Dermis blood vessel endothelial cell (primary cell): ENCODE measurements at regions not wholly inside any gene's neighbourhood (a gene's known extent, or its start where the extent isn't known, plus 50 kb on each side); places are given as distances from the start of the nearest gene placed in this dataset.
"Not testable (repeated sequence)": the region's sequence is repeated elsewhere in the genome, so short reads cannot be mapped to it uniquely, and the experiment has no call there.

Experiments used
- DNase-seq: peaks from one replicate; pipeline ENCODE4 v3.0.0; 2010

DNA sequence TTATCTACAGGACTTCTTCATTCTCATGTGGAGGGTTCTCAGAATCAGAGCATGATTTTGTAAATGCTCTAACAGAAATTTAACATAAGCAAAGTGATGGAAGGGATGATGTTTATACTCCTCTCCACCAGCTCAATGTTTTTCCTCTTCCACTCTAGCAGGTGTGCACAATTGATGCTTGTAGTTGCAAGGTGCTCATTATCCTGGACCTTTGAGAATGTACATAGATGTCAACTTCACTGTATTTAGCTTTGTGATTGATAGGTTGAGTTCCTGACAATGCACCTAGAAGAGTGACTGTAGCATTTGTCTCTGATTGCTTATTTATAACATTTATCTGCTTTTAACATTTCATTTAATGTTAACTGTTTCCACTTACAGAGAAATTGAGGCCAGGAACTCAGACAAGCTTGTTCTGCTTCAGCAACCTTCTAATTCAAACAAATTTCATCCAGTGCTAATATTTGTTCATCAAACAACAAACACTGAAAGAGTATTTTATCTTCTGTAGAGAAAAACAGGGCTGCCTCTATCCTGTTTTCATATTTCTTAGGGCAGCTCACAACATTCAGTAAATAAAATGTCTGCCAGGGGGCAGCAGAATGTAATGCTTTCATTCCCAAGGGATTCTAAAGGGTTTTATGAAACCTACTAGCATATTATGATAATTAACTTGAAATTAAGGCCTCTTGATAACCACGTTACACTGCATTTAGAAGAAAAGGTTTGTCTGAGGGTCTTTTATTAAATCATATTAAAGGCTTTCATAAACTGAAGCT, 127.9 kb upstream of the NOL4 start:
- peak; percentile 20 for DNase-seq

DNA sequence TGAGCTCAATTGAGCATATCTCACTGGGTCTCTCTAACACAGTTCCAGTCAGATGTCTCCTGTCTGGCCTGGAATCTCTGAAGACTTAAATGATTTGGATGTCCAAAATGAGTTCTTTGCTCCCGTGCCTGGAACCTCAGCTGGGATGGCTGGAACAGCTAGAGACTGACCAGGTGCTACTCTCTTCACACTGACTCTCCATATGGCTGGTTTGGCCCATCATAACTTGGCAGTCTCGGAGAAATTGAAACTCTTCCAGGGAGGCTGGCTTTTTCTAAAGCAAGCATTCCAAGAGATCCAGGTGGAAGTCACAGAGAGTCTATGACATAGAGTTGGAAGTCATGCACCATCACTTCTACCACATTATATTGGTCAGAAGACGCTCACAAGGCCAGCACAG, 129.6 kb upstream of the NOL4 start:
- no peak for DNase-seq

DNA sequence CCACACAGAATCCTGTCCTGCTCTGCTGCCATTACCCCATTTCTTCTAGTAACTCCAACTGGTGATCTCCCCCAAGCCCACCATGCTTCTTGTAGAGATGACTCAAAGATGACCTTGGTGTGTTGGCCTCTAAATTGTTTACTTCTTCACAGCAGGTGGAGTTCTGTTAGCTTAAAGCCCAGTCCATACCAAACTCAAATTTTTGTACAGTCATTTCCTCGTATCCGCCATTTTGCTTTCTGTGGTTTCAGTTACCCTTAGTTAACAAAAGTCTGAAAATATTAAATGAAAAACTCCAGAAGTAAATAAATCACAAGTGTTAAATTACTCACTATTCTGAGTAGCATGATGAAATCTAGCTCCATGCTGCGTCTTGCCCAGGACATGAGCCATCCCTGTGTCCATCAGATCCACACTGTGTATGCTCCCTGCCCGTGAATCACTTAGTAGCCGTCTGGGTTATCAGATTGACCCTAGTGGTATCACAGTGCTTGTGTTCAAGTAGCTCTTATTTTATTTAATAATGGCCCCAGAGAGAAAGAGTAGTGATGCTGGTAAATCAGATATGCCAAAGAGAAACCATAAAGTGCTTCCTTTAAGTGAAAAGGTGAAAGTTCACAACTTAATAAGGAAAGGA, 133.3 kb upstream of the NOL4 start:
- no peak for DNase-seq

DNA sequence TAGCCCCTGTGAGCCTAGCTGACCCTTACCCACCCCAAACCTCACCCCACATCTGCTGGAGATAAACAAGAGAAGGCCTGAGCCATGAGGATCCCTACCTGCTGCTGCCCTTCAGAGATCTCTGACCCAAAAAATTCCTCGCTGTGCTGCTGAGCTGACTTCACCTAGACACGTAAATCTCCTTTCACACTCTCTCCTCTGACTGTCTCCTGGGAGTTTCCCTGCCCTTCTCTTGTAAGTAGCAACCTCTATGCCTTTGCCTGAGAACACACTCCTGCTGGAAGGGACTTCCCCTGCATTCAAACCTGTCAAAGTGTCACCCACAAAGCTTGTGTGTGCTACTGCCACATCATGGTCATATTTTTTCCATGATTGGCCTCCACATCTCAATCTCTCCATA, 134.2 kb upstream of the NOL4 start:
- no peak for DNase-seq

GRCh38 chr18:34364699-34365098, 140.0 kb upstream of the NOL4 start:
- no peak for DNase-seq

- no peak for DNase-seq
Observed at GRCh38 chr18:34370704-34371395, 146.1 kb upstream of the NOL4 start.

DNA sequence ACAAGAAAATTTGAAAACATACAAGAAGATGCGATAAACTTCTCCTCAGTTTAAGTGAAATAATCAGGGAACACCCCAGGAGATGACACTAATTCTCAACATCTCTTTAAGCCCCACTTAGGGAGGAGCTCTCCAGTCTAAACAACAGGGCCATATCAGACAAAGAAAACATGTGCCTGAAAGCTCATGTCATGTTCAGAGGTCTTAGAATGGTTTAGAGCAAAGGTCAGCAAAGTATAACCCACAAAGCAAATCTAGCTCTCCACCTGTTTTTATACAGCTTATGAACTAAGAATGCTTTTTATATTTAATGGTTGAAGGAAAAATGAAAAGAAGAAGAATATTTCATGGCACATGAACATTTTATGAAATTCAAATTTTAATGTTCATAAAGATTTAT, 155.6 kb upstream of the NOL4 start:
- no peak for DNase-seq

- no peak for DNase-seq
Observed at GRCh38 chr18:34385311-34385710, 160.6 kb upstream of the NOL4 start.

DNA sequence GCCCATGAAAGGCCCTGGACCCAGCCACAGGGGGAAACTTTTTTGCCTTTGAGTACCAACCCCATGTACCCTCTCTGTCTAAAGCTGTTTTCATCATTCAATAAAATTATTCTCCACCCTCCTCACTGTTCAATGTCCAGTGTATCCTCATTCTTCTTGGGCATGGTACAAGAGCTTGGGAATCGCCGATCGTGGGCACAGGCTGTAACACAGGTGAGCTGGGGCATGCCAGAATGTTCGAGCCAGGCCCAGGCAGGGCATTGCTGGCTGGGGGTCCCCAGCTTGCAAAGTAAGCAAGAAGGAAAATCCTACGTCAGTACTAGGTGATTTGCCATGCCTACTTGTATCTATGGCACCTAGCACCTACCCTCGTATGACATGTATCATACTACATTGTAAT, 162.1 kb upstream of the NOL4 start:
- DNase-seq, result no peak

DNA sequence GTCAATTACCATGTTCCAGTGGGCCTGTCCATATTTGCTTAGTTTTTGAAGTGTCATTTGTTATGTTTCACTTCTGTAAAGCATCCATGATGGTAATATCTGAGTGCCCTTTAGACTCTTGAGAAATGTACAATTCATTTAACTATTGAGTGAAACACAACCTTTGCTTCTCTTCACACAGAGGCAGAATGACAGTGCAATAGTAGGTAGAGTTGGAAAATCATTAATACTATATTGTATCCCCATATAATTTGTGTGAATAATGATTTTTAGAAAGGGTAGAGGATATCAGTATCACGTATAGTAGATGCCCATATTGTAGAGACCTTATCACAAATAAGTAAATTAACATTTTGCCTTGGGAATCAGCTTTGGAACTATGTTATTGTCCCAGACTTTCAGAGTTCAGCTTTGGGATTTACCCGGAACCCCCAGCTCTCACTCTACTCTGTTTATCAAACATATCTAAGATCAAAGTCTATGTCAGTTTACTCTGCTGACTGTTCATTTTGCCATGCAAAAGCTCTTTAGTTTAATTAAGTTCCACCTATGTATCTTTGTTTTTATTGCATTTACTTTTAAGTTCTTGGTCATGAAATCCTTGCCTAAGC, 172.7 kb upstream of the NOL4 start:
- DNase-seq, result no peak

DNA sequence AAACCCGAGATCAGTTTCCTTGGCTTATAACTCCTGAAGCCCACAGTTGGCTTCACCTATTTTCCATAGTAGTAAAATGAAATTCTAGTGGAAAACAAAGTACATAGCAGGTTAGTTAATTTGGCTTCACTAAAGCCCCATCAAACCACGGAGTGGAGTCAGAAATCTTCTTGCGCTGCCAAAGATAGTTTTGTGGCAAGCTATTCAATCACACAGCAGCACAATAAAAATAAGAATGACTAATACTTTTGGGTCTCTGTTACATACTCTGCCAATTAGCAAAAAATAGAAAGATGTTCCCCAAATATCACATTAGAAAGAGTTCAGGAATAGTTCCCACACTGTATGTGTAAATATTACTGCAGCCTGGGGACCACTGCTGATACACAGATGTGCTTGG, 175.2 kb upstream of the NOL4 start:
- DNase-seq, result no peak

DNA sequence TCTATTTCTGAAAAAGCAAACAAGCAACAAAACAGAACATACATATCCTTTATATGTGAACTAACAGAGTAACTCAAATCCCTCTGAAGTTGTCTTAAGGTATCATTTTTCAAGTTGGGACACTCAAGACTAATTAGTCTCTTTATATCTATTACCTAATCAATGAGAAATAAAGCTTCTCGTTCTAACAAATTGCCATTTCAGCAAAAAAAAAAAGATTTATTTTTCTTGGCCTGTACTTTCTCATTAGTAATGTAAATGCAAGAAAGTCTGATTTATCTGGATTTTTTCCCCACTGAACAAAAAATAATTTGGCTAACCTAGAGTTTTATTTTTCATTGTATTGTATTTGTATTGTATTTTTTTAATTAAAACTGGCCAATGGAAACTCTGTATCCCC, 176.1 kb upstream of the NOL4 start:
- DNase-seq, result no peak

GRCh38 chr18:34401775-34402174, 177.1 kb upstream of the NOL4 start:
- DNase-seq, result no peak

- DNase-seq, result not testable (repeated sequence)
Observed at GRCh38 chr18:34407471-34407870, 182.8 kb upstream of the NOL4 start.

DNA sequence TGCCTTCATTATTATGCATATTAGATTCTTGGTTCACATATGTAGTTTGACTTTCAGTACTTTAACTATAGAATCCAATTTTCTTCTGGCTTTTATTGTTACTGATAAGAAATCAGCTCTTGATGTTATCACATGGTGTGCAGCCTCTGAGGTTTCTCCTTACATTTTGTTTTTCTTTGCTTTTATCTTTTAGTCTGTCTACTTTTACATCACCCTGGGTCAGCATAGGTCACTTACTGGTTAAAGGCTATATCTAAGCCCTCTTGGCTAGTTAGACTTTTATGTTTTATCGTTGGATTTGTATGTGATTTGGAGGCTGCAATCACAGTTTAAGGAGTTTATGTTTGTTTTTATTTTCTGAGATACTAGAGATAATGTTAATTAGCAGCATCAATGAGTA, 187.2 kb upstream of the NOL4 start:
- no peak for DNase-seq

DNA sequence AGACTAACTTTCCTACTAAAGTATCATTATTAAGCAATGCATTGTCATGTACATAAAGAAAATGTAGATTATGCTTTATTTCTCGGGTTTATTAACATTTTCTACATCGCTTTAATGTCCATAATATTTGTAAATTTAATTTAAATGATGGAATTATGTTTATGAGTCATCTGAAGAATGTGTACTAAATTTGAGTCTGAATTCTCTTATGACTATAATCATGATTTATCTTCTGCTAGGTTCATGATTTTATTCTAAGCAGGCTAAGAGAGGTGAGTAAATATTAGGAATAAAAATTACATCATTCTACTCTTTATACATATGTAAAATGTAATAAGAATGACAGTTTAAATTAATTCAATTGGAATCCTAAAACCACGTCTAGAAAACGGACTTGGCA, 206.3 kb upstream of the NOL4 start:
- no peak for DNase-seq

DNA sequence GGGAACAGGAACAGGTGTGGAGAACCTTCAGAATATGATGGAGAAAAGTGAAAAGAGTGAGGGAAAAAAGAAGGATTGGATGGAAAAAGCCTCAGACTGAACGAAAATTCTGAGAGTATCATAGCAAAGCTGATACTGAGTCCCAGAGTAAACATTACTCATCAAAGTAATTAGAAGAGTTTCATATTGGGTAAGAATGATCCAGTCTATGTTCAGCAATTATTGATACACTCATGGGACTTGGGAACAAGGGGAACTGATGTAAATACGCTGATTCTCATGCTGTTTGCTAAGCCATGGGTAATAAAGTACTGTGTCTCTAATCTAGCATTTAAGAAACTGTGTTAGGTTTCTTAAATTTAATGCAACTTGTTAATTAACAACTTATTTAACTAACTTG, 219.9 kb upstream of the NOL4 start:
- no peak for DNase-seq

DNA sequence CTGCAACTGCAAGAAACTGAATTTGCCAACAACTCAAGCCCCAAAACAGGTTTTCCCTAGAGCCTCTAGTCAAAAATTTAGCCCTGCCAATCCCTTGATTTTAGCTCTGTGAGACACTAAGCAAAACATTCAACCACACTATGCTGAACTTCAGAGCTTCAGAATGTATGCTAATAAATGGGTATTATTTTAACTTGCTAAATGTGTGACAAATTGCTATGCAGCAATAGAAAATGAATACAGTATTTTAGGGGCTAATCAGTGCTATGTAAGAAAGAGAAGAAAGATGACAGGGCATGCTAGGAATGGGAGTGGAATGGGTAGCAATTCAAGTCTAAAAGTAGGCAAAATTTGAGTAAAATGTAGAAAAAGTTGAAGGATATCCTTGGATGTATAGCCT, 223.9 kb upstream of the NOL4 start:
- DNase-seq, result no peak

- no peak for DNase-seq
Observed at GRCh38 chr18:34457761-34458160, 233.0 kb upstream of the NOL4 start.

DNA sequence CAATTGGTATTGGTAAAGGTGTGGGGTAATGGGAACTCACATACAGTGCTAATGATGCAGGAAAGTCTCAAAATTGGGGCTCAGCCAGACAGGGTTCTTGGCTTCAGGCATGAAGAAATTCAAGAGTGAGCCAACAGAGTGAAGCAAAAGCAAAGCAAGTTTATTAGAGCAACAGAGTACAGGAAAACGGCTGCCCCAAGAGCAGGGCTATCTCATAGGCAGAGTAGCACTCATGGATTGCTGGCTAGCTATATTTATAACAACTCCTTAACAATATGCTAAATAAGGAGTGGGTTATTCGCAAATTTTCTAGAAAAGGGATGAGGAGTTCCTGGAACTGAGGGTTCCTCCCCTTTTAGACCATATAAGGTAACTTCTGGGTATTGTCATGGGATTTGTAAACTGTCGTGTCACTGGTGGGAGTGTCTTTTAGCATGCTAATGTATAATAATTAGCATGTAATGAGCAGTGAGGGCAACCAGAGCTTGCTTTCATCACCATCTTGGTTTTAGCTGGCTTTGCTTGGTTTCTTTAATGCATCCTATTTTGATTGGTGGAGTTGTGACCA, 233.8 kb upstream of the NOL4 start:
- no peak for DNase-seq

DNA sequence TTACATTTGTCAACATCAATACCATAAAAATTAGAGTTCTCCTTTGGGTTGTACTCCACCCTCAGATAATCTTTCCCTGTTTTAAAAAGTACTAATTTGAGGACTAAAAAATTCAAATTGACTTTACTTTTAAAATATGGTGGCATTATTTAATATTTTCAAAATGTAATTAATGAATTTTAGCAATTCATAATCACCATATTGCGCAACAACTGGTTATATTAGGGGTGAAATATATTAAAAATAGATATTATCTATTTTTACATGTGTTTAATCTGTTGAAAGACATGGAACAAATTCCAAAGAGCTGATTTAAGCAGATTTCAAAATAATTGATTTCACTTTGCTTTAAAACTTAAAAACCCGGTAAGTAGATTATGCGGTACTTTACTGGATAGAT, 236.6 kb upstream of the NOL4 start:
- DNase-seq, result no peak

DNA sequence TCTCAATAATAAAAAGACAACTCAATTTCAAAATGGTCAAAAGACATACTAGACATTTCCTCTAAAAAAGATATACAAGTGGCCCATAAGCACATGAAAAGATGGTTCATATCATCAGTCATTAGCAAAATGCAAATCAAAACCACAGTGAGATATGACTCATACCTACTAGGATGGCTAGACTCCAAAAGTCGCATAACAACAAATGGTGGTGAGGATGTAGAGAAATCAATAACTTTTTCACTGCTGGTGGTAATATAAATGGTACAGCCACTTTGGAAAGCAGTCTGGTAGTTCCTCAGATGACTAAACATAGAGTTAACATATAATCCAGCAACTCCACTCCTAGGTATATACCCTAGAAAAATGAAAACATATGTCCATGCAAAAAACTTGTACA, 242.3 kb upstream of the NOL4 start:
- DNase-seq, result no peak

DNA sequence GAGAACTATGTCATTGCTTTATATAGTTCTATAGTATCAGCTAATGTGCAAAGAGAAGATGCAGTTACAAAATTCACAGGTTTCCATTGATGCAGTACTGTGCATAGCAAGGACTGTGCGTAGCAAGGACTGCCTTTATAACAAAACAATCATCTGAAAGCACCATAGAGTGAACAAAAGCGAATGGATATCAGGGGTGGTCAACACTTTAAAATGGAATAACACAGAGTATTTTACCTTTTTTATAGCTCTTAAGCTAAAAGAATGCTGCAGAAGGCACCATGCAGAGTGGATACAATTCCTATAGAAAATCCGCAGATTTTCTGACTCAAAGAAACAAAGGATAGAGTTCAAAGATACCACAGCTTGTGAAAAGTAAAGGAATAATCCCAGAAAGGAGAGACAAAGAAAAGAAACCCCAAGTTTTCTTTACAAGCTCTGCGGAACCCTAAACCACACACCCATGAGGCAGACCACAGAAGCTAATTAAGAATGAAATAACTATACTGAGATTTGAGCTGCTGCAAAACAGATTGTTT, 229.9 kb upstream of the DTNA start:
- DNase-seq, result no peak
